Endodermal cell (in vitro differentiated cells): ENCODE measurements at regions not wholly inside any gene's neighbourhood (a gene's known extent, or its start where the extent isn't known, plus 50 kb on each side); places are given as distances from the start of the nearest gene placed in this dataset.

Source experiments
- DNase-seq: peaks from one replicate; pipeline ENCODE4 v3.0.0-alpha.2; 2017
- H3K27ac ChIP-seq: 2 replicates; pipeline ENCODE4 v1.5.1; 2013; ENCODE audit warnings: mild to moderate bottlenecking, low read depth, low read length, moderate library complexity
- H3K27me3 ChIP-seq: 2 replicates; pipeline ENCODE4 v1.6.1; 2013; ENCODE audit warnings: mild to moderate bottlenecking, low read length, moderate library complexity; ENCODE audit not compliant: insufficient read depth, control insufficient read depth, poor library complexity, severe bottlenecking
- H3K36me3 ChIP-seq: 2 replicates; pipeline ENCODE4 v1.7.0; 2013; ENCODE audit warnings: mild to moderate bottlenecking, low read length, moderate library complexity; ENCODE audit not compliant: control insufficient read depth, insufficient read depth
- H3K4me1 ChIP-seq: one replicate; pipeline ENCODE4 v1.7.0; 2013; ENCODE audit warnings: low read length; ENCODE audit not compliant: control insufficient read depth, insufficient read depth
- H3K4me3 ChIP-seq: 2 replicates; pipeline ENCODE4 v1.5.1; 2013; ENCODE audit warnings: mild to moderate bottlenecking, low read length, moderate library complexity
- H3K9ac ChIP-seq: 2 replicates; pipeline ENCODE4 v1.6.1; 2013; ENCODE audit warnings: mild to moderate bottlenecking, low read length, moderate library complexity; ENCODE audit not compliant: poor library complexity, severe bottlenecking; ENCODE audit errors: extremely low read depth
- H3K9me3 ChIP-seq: 2 replicates; pipeline ENCODE4 v1.6.1; 2013; ENCODE audit warnings: mild to moderate bottlenecking, low read length, moderate library complexity; ENCODE audit not compliant: control insufficient read depth
- H3K27ac Mint-ChIP-seq: 2 replicates; pipeline ENCODE4 v1.8.0; 2020; ENCODE audit warnings: mixed read lengths
- H3K27me3 Mint-ChIP-seq: 2 replicates; pipeline ENCODE4 v1.8.0; 2021; ENCODE audit warnings: mild to moderate bottlenecking, mixed read lengths; ENCODE audit not compliant: insufficient read depth
- H3K36me3 Mint-ChIP-seq: 2 replicates; pipeline ENCODE4 v1.8.0; 2020; ENCODE audit warnings: low read depth, mixed read lengths
- H3K4me1 Mint-ChIP-seq: 2 replicates; pipeline ENCODE4 v1.8.0; 2020; ENCODE audit warnings: mixed read lengths
- H3K4me3 Mint-ChIP-seq: 2 replicates; pipeline ENCODE4 v1.8.0; 2020; ENCODE audit warnings: mild to moderate bottlenecking, moderate library complexity, mixed read lengths
- H3K9me3 Mint-ChIP-seq: 2 replicates; pipeline ENCODE4 v1.8.0; 2020; ENCODE audit warnings: mild to moderate bottlenecking, mixed read lengths
- WGBS, 2 experiments: methylation state at CpG; one replicate each; pipeline versions ENCODE4 v1.1.5 to v1.1.7; 2013; ENCODE audit warnings: missing lambda C conversion rate in 2 of 2, mixed read lengths in 1 of 2; ENCODE audit not compliant: insufficient coverage in 1 of 2, insufficient read length in 1 of 2; 5-methylcytosine and 5-hydroxymethylcytosine counted together
- TF ChIP-seq, protein P1 (sequence below): fragments of 200-600 bp; sonication (generic); conservative IDR thresholded peaks from 2 replicates; pipeline ENCODE4 v1.5.0; 2021; ENCODE audit warnings: antibody characterized with exemption, mild to moderate bottlenecking

DNA sequence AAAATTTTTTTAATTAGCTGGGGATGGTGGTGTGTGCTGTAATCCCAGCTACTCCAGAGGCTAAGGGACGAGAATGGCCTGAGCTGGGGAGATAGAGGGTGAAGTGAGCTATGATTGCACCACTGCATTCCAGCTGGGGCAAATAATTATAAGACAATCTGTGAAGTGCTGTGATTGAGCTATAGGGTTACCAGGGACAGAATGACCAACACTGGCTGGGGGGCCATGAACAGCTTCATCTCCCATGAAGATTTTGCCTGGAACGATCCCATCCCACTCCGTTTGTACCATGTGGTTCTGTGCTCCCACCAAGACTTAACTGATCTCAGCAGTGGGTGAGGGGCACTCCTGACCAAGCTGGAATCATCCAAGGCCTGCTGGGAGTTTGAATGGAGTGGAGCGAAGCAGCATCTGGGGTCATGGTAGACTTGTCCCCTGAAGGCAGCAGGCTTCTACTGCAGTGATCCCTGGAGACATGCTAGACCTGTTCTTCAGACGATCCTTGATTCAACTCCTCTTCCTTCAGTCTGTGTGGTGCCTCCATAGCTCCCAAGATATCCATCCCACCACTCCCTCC lies 53.6 kb upstream of the CTPS1 start:
- TF ChIP-seq, protein P1, sequence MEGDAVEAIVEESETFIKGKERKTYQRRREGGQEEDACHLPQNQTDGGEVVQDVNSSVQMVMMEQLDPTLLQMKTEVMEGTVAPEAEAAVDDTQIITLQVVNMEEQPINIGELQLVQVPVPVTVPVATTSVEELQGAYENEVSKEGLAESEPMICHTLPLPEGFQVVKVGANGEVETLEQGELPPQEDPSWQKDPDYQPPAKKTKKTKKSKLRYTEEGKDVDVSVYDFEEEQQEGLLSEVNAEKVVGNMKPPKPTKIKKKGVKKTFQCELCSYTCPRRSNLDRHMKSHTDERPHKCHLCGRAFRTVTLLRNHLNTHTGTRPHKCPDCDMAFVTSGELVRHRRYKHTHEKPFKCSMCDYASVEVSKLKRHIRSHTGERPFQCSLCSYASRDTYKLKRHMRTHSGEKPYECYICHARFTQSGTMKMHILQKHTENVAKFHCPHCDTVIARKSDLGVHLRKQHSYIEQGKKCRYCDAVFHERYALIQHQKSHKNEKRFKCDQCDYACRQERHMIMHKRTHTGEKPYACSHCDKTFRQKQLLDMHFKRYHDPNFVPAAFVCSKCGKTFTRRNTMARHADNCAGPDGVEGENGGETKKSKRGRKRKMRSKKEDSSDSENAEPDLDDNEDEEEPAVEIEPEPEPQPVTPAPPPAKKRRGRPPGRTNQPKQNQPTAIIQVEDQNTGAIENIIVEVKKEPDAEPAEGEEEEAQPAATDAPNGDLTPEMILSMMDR: peak; percentile 13

GRCh38 chr1:40926441-40926840 lies 53.1 kb upstream of the CTPS1 start:
- Histone ChIP-seq H3K4me3 (no peak overlapping the region), H3K27me3 (no peaks in the 10 kb centered on the region), H3K36me3 (no peaks in the 10 kb centered on the region), H3K27ac (peak overlapping the region; percentile 52), H3K9me3 (no peaks in the 10 kb centered on the region), H3K9ac (no peak overlapping the region), H3K4me1 (no peaks in the 10 kb centered on the region)
- TF ChIP-seq, protein P1: no peak
- Mint-ChIP-seq H3K4me1 (peaks cover 9% of the 10 kb centered on the region), H3K36me3 (no peaks in the 10 kb centered on the region), H3K9me3 (no peaks in the 10 kb centered on the region), H3K27me3 (no peaks in the 10 kb centered on the region), H3K4me3 (no peak overlapping the region), H3K27ac (peak overlapping the region; percentile 49)
- 82 to 86% methylated on average over 3 to 6 of the region's 6 CpGs for WGBS, 2 experiments
- no peak for DNase-seq

More for the DNA sequence above, 53.6 kb upstream of the CTPS1 start:
- Histone ChIP-seq H3K4me1 (no peaks in the 10 kb centered on the region), H3K9ac (no peak overlapping the region), H3K9me3 (no peaks in the 10 kb centered on the region), H3K4me3 (no peak overlapping the region), H3K36me3 (no peaks in the 10 kb centered on the region), H3K27ac (peak overlapping the region; percentile 52), H3K27me3 (no peaks in the 10 kb centered on the region)
- DNase-seq: no peak
- H3K4me1 Mint-ChIP-seq: peaks cover 7% of the 10 kb centered on the region
- 90 to 98% methylated on average over 5 of the region's 5 CpGs for WGBS, 2 experiments
- no peaks in the 10 kb centered on the region for H3K36me3 Mint-ChIP-seq
- H3K27ac Mint-ChIP-seq: peak overlapping the region; percentile 49
- no peaks in the 10 kb centered on the region for H3K9me3 Mint-ChIP-seq
- H3K4me3 Mint-ChIP-seq: no peak overlapping the region
- no peaks in the 10 kb centered on the region for H3K27me3 Mint-ChIP-seq

- Mint-ChIP-seq H3K4me3 (no peak overlapping the region), H3K9me3 (no peaks in the 10 kb centered on the region), H3K36me3 (no peaks in the 10 kb centered on the region), H3K27me3 (no peaks in the 10 kb centered on the region), H3K4me1 (peaks cover 20% of the 10 kb centered on the region), H3K27ac (no peak overlapping the region)
- no peaks in the 10 kb centered on the region for H3K36me3 ChIP-seq
- H3K27me3 ChIP-seq: no peaks in the 10 kb centered on the region
- TF ChIP-seq, protein P1: no peak
- H3K27ac ChIP-seq: no peak overlapping the region
- H3K4me3 ChIP-seq: no peak overlapping the region
- no peaks in the 10 kb centered on the region for H3K4me1 ChIP-seq
- DNase-seq: no peak
- no peak overlapping the region for H3K9ac ChIP-seq
- H3K9me3 ChIP-seq: no peaks in the 10 kb centered on the region
- 91 to 100% methylated on average over 3 to 4 of the region's 4 CpGs for WGBS, 2 experiments
Measured at GRCh38 chr1:40927781-40928180, 51.7 kb upstream of the CTPS1 start.
